HG03095 (cell line): ENCODE measurements at regions not wholly inside any gene's neighbourhood (a gene's known extent, or its start where the extent isn't known, plus 50 kb on each side); places are given as distances from the start of the nearest gene placed in this dataset.
"Not testable (repeated sequence)": the region's sequence is repeated elsewhere in the genome, so short reads cannot be mapped to it uniquely, and the experiment has no call there.

Experiments used
- ATAC-seq: cut with Tn5 transposase; IDR thresholded peaks from one replicate; pipeline ENCODE4 v1.9.1; 2021; ENCODE audit warnings: moderate library complexity; ENCODE audit not compliant: unreplicated experiment

DNA sequence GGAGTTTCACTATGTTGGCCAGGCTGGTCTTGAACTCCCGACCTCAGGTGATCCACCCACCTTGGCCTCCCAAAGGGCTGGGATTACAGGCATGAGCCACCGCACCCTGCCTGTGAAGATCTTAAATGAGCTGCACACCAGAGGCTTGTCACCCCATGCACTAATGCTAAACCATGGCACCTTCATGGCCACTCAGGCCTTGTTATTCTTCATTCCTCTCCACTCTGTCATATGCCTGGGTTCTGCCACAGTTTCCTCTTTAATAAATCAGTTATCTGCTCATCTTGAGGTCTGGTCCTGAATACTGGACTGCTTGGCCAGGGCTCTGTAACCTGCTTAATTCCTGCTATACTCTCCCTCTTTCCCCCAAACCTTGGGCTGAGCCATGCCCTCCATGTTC is 104.3 kb upstream of the FOXN2 start:
- ATAC-seq, result no peak

DNA sequence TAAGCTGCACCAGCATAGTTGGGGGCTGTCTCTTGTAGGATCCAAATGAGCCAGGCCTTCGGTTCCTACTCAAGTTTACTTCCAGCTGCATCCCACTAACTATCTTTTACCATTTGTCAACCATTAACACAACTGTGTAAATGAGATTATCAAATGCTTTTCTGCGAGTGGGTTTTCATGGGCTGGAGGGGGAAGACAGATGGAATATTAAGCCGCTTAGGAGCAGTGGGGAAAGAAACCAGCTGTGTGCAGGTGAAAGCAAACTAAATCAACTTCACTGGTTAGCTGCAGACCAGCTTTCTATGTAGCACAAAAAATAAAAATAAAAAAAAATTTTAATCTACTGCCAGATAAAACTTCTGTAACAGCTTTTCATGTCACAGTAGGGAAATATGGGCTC is 100.8 kb upstream of the FOXN2 start:
- ATAC-seq, result no peak

DNA sequence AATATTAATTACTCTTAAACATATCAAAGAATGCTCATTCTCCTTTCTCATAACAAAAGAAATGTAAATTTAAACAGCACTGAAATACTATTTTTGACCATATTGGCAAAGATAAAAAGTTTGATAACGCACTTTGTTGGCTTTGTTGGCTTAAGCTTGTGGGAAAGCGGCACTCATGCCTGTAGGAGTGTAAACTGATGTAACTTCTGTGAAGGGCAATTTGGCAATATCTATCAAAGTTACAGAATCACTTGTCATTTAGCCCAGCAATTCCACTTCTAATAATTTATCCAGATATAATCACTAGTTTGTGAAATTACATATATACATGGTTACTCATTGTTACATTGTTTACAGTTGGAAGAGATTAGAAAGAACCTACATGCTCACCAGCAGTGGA is 96.3 kb upstream of the FOXN2 start:
- no peak for ATAC-seq

DNA sequence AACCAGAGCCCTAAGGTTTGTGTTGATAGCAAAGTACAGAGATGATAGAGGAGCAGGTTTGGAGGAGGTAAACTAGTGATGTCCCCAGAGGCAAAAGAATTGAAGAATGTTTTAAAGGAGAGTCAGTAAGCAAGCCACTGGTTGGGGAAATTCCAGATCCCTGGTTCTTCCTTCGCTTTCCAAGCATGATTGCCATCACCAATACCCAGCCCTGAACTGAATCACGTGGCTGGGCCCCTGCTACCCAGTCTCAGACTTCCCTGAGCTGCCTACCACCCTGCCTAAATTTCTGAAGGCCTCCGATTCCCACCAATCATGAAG is 95.3 kb upstream of the FOXN2 start:
- no peak for ATAC-seq

DNA sequence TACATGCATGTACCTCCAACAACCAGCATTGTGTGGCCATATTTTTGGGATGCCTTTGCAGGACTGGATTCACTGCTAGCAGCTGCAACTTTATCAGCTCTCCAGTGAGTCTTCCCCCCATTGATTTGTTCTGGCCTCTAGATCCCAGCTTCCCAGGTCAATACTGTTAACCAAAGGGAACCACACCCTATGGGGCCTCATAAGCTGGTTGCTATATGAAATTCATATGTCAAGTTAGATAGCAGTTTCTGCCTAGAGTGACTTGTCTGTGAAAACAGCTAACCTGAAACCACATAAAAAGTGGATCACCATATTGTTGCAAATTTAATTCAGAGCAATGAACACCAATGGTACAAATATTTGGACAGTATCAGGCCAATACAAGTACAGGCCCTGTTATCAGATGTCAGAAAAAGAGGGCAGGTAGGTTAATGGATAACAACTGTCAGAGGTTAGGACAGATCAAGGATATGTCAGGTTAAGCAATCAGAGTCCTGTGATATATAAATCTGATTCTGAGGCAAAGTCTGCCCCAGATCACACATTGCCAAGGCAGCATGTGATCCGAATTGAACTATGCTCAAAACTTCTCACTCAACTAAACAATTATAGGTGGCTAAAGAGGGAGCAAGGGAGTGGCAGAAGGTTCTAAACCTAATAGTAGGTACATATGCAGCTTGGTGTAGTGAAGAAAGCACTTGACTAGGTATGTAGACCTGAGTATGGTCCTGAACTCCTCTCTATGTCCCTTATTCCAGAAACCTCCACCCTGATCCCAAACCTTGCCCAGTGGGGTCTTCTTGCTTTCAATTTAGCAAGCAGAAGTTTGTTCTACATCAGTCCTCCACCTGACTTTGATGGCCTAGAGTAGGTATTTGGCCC is 94.7 kb upstream of the FOXN2 start:
- ATAC-seq, result no peak

DNA sequence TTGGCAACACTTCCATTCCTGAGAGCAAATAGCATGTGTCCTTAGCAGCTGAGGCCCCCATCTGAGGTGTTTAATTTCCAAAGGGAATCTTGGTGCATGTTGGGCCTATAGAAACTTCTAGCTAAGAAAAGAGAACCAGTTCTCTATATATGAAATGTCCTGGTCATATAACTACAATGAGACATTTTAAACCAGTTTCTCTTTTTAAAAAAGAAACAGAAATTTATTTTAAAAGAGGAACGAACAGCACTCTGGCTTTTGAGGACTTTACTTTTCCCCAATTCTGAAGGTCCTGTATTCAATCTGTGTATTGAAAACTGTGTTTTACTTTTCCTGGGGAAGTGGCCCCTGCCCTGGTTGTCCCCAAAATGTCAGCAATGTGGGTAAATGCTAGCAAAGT is 94.0 kb upstream of the FOXN2 start:
- ATAC-seq, result no peak

DNA sequence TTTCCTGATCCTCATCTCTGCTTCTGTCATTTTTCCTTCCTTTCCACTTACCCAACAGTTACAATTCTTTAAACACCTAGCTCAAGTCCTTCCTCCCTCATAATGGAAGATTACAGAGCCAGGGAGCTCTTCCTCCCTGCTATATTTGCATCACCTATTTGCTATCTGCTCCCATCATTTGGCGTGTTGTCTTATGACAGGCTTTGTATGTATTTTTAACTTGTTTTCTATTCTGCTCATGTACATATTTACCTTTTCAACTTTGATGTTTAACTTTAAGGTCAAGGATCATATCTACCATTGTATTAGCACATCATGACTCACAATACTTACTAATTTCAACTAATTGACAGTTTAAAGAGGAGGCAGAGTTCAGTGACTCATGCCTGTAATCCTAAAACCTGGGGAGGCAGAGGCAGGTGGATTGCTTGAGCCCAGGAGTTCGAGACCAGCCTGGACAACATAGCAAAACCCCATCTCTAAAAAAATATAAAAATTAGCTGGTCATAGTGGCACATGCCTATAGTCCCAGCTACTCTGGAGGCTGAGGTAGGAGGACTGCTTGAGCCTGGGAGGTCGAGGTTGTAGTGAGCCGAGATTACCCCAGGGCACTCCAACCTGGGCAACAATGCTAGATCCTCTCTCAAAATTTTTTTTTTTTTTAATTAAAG is 92.5 kb upstream of the FOXN2 start:
- ATAC-seq, result no peak

DNA sequence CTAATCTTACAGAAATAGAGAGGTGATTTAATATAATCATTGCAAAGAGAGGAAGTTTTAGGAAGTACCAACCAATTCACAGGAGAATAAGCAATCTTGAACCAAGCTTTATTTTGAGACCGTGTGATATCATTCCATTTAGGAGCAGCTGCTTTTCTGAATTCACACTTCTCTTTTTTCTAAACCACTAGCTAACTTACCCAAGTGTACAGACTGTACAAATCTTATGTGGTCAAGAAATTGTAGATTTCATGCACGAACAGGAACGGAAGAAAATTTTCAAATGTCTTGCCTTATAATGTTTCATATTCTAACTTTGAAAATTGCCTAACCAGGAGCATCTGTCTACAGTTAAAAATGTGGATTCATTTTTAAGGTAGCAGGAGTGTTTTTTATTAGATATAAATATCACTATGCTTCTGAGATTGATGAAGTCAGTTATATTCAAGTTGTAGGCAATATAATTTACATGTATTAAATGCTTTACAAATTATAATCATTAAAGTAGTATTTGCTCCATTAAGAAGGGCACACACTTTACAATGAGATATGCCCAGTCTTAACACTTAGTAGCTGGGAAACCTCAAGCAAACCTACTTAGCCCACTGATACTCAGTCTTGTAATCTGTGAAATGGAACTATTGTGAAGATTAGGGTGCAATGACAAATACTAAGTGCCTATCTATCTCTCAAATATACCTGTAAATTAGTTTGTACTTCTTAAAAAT is 86.7 kb upstream of the FOXN2 start:
- peak; percentile 80 for ATAC-seq

DNA sequence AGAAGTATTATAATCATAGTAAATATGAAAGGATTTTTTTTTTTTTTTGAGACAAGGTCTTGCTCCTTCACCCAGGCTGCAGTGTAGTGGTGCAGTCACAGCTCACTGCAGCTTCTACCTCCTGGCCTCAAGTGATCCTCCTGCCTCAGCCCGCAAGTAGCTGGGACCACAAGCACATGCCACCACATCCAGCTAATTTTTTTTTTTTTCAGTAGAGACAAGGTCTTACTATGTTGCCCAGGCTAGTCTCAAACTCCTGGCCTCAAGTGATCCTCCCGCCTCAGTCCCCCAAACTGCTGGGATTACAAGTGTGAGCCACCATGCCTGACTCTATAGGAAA is 86.2 kb upstream of the FOXN2 start:
- no peak for ATAC-seq

DNA sequence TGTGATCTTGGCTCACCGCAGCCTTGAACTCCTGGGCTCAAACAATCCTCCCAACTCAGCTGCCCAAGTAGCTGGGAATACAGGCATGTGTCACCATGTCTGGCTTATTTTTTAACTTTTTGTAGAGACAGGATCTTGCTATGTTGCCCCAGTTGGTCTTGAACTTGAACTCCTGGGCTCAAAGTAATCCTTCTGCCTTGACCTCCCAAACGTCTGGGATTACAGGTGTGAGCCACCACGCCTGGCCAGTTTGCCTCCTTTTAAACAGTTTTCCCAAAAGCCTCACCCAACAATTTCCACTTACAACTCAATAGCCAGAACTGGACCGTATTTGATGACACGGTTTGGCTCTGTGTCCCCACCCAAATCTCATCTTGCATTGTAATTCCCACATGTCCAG is 85.4 kb upstream of the FOXN2 start:
- ATAC-seq, result no peak

DNA sequence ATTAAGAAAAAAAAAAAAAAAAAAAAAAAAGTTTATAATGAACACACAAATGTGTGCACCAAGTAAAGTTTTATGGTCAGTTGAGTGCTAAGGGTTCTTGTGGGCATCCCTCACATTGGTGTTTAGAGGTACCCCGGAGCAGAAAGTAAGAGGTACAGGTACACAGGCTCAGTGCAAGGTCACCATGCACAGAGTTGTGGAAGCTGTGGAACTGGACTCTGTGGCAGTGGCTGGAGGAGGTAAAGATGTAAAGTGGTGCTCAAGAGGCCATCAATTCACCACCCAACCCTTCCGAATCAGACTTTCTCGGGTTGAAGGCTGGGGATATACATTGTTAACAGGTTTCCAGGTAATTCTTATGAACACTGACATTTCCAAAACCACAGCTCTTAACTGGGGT is 83.6 kb upstream of the FOXN2 start:
- no peak for ATAC-seq

DNA sequence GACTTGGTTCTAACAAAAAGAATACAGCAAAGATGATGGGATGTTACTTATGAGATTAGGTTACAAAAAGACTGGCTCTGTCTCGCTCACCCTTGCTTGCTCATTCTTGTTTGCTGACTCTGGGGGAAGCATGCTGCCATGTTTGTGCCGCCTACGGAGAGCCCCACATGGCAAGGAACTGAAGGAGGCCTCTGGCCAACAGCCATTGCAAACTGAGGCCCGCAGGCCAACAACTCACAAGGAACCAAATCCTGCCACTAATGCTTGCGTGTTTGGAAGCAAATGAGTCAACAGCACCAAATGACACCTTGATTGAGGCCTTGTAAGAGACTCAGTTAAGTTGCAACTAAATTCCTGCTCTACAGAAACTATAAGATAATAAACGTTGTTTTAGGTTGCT is 82.1 kb upstream of the FOXN2 start:
- ATAC-seq, result no peak

DNA sequence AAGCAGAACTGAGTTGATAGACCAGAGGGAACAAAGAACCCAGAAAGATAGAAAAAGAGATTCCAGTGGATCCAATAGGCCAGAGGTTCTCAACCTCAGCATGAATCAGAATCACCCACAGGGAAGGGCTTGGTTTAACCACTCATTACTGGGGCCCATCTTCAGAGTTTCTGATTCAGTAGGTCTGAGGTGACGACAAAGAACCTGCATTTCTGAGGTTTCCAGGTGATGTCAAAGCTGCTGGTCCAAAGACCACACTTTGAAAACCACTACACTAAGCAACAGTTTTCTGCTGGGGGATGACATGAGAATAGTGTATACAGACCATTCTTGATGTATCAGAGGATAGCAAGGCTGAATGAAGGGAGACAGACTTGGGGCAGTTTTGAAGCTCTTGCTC is 81.5 kb upstream of the FOXN2 start:
- ATAC-seq, result no peak

DNA sequence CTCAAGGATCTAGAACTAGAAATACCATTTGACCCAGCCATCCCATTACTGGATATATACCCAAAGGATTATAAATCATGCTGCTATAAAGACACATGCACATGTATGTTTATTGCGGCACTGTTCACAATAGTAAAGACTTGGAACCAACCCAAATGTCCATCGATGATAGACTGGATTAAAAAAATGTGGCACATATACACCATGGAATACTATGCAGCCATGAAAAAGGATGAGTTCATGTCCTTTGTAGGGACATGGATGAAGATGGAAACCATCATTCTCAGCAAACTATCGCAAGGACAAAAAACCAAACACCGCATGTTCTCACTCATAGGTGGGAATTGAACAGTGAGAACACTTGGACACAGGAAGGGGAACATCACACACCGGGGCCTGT is 80.7 kb upstream of the FOXN2 start:
- ATAC-seq, result not testable (repeated sequence)

DNA sequence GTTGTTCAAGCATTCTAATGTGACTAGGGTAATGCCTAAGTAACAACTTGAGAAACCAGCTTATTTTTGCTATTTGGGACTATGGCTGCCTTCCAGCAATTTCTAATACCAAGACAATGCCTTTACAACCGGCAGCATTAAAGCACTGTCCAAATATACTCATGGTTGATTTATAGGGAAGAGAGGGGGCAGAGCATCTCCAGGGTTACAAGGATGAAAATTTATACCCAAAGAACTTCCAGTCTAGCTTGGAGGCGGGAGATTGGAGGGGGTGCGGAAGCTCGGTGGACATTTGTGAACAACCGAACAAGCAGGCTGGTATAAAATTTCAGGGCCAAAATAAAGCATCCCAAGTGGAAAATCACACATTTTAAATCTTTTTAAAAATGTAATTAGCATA is 79.4 kb upstream of the FOXN2 start:
- ATAC-seq, result no peak

DNA sequence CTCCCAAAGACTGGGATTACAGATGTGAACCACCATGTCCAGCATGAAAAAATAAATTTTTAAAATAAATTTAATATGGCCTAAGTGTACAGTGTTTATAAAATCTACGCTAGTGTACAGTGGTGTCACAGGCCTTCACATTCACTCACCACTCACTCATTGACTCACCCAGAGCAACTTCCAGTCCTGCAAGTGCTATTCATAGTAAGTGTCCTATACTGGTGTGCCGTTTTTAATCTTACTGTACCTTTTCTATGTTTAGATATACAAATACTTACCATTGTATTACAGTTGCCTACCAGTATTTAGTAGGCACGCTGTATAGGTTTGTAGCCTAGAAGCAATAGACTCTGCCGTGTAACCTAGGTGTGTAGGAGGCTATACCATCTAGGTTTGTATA is 76.1 kb upstream of the FOXN2 start:
- no peak for ATAC-seq

DNA sequence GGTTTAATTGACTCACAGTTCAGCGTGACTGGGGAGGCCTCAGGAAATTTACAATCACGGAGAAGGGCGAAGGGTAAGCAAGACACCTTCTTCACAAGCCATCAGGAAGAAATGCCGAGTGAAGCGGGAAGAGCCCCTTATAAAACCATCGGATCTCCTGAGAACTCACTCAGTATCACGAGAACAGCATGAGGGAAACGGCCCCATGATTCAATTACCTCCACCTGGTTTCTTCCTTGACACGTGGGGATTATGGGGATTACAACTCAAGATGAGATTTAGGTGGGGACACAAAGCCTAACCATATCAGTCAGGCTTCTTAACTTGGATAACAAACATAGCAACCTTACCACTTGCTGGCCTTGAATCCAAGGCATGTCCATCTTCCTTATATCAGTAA is 73.6 kb upstream of the FOXN2 start:
- ATAC-seq, result no peak

DNA sequence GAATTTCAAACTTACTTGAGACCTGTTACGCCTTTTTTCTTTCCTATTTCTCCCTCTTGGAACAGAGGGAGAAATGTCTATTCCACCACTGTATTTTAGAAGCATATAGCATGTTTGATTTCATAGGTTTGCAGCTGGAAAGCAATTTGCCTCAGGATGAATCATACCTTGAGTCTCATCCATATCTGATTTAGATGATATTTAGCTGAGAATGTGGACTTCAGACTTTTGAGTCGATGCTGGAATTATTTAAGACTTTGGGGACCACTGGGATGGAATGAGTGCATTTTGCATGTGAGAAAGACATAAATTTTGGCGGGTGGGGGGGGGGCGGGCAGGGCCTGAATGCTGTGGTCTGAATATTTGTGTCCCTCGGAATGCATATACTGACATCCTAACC is 67.3 kb upstream of the FOXN2 start:
- no peak for ATAC-seq

DNA sequence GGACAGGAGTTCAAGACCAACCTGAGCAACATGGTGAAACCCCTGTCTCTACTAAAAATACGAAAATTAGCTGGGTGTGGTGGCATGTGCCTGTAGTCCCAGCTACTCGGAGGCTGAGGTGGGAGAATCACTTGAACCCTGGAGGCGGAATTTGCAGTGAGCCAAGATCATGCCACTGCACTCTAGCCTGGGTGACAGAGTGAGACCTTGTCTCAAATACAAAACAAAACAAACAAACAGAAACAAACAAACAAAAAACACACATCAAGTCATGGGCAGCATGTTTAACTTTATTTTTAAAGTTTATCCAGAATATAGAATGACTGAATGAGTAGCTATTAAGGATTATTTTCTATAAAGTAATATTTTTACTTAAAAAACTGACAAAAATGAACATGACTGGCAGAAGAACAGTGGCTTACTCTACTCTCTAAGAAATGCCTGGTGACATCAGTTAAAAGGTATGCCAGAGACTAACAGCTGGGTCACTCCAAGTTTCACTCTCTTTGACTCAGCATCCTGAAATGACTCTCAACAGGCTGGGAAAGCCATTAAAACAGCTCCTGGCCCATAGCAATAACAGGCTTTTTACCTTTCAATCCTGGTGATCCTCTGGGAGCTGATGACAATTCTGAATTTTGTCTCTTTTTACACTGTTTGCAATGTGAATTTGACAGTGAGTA is 66.1 kb upstream of the FOXN2 start:
- ATAC-seq, result peak; percentile 90

DNA sequence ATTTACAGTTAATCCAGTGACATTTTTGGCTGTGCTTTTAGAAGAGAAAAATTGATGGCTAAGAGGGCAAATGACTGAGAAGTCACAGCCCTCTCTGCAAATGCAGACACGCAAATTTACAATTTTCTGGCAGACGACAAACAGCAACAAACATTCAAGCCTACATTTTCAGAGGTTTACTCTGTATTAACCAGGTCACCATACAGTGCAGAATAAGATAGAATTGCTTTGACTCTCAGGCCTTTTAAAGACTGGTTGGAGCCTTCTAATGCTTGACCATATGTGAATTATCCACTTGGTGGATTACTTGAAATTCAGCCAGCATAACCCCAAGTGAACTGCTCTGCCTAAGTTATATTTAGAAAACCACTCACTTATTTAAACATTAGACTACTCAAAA is 65.5 kb upstream of the FOXN2 start:
- ATAC-seq, result no peak

DNA sequence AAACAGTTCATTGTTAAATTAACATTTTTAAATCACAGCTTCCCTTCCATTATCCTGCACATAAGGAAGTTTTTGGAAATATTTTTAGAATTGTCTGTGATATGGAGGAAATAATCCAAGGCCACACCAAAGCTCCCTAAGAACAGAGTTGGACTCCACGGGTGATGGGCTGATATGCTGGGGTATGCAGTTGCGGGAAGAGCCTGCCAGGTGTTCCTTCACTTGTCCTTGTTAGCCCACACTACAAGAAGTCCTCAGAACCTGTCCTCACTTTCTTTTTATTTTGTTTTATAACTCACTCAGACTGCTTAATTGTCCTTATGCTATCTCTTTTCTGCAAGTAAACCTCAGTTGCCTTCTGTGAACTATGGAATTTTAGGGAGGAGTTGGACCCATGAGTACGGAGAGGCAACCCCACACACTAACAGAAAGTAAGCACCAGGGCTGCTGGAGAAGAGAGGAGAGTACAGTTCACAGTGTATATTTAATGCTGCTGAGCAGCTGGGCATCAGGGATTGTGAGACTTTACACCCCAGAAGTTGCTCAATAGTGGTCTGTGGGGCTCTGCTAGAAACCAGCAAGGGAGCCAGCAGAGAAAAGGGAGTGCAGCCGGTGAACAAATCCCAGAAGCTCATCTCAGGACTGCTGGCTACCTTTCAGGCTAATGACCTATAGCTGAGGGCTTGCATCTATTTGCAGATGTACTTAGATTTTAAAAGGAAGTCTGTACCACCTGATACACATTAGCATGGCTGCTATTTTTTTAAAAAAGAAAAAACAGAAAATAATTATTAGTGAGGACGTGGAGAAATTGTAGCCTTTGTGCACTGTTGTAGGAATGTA is 64.6 kb upstream of the FOXN2 start:
- no peak for ATAC-seq
